B cell (primary cell): ENCODE measurements at regions not wholly inside any gene's neighbourhood (a gene's known extent, or its start where the extent isn't known, plus 50 kb on each side); places are given as distances from the start of the nearest gene placed in this dataset.

ENCODE experiments used
- ATAC-seq: fragments of 200-7000 bp; cut with Tn5 transposase; one replicate; pipeline ENCODE4 v1.10.0; 2021; ENCODE audit warnings: low read depth, mild to moderate bottlenecking, moderate number of reproducible peaks, moderate library complexity
- CTCF ChIA-PET: fragments of 350-600 bp; sonication (Branson Sonifier 250); formaldehyde crosslinking; loops from one replicate; lab custom pipeline; 2021; ENCODE audit warnings: antibody characterized with exemption, inconsistent platforms; lab: Charles Lee
- POLR2A ChIA-PET: fragments of 350-600 bp; sonication (Branson Sonifier 250); formaldehyde crosslinking; loops from one replicate; lab custom pipeline; 2021; ENCODE audit warnings: antibody characterized with exemption; lab: Charles Lee
- DNase-seq: peaks from one replicate; pipeline ENCODE4 v3.0.0; 2013
- H2AFZ ChIP-seq: 2 replicates; pipeline ENCODE4 v1.6.1; 2012; ENCODE audit warnings: mild to moderate bottlenecking, low read depth, low read length; ENCODE audit not compliant: insufficient read depth, poor library complexity, severe bottlenecking
- H3K27ac ChIP-seq, 2 donors: 1 replicate in 1 of 2; 2 replicates in 1 of 2; pipeline ENCODE4 v1.5.1; 2012 to 2013; ENCODE audit warnings: low read length in 2 of 2, mild to moderate bottlenecking in 2 of 2, moderate library complexity in 1 of 2
- H3K27me3 ChIP-seq, 4 experiments: fragments of 200-600 bp in 1 of 4; sonication (generic) in 1 of 4; replicated peaks in 1 of 4; 1 replicate in 2 of 4; 2 replicates in 2 of 4; pipeline versions ENCODE4 v1.6.1 to v1.7.0; 2013 to 2016; ENCODE audit warnings: low read length in 3 of 4, mild to moderate bottlenecking in 2 of 4, mixed read lengths in 1 of 4, moderate library complexity in 1 of 4; ENCODE audit not compliant: insufficient read depth in 4 of 4, control insufficient read depth in 3 of 4; ENCODE audit errors: control extremely low read depth in 1 of 4
- H3K36me3 ChIP-seq, 2 experiments: replicated peaks in 1 of 2; 1 replicate in 1 of 2; 2 replicates in 1 of 2; pipeline versions ENCODE4 v1.6.1 to v1.7.1; 2013; ENCODE audit warnings: low read length in 1 of 2; ENCODE audit not compliant: insufficient read depth in 2 of 2, control insufficient read depth in 1 of 2; ENCODE audit errors: control extremely low read depth in 1 of 2, extremely low read depth in 1 of 2
- H3K4me1 ChIP-seq, 2 donors: fragments of 200-600 bp in 1 of 2; sonication (generic) in 1 of 2; 1 replicate in 1 of 2; 2 replicates in 1 of 2; pipeline versions ENCODE4 v1.5.1 to v1.6.1; 2013 to 2017; ENCODE audit warnings: low read length in 2 of 2; ENCODE audit not compliant: control insufficient read depth in 2 of 2, insufficient read depth in 2 of 2
- H3K4me2 ChIP-seq: replicated peaks from 2 replicates; pipeline ENCODE3; 2012; ENCODE audit warnings: mild to moderate bottlenecking, low read depth, low read length; ENCODE audit not compliant: poor library complexity, severe bottlenecking
- H3K4me3 ChIP-seq, 5 experiments: fragments of 200-600 bp in 1 of 5; sonication (generic) in 1 of 5; 1 replicate in 3 of 5; 2 replicates in 2 of 5; pipeline versions ENCODE4 v1.5.1 to v1.7.0; 2011 to 2016; ENCODE audit warnings: low read length in 4 of 5, mild to moderate bottlenecking in 4 of 5, low read depth in 2 of 5, control low read depth in 1 of 5, moderate library complexity in 1 of 5; ENCODE audit not compliant: insufficient read depth in 1 of 5; ENCODE audit errors: control extremely low read depth in 1 of 5, extremely low read depth in 1 of 5
- H3K79me2 ChIP-seq: fragments of 200-600 bp; sonication (generic); one replicate; pipeline ENCODE4 v1.6.0; 2016; ENCODE audit warnings: low read length; ENCODE audit not compliant: control insufficient read depth, insufficient read depth
- H3K9ac ChIP-seq: fragments of 200-600 bp; sonication (generic); 2 replicates; pipeline ENCODE4 v1.6.1; 2017; ENCODE audit warnings: mild to moderate bottlenecking, low read length, moderate library complexity
- H3K9me3 ChIP-seq, 3 donors: one replicate each; pipeline versions ENCODE4 v1.6.1 to v1.7.1; 2013; ENCODE audit warnings: low read length in 2 of 3; ENCODE audit not compliant: control insufficient read depth in 2 of 3, insufficient read depth in 1 of 3; ENCODE audit errors: control extremely low read depth in 1 of 3
- H4K20me1 ChIP-seq: 2 replicates; pipeline ENCODE4 v1.6.0; 2012; ENCODE audit warnings: mild to moderate bottlenecking, low read length; ENCODE audit not compliant: insufficient read depth, control insufficient read depth, poor library complexity, severe bottlenecking
- H3K27ac Mint-ChIP-seq: one replicate; pipeline ENCODE4 v1.8.0; 2021; ENCODE audit warnings: mixed read lengths
- H3K27me3 Mint-ChIP-seq: one replicate; pipeline ENCODE4 v1.8.0; 2021; ENCODE audit warnings: mixed read lengths
- H3K4me1 Mint-ChIP-seq: one replicate; pipeline ENCODE4 v1.8.0; 2021; ENCODE audit warnings: mixed read lengths
- H3K4me3 Mint-ChIP-seq: one replicate; pipeline ENCODE4 v1.8.0; 2021; ENCODE audit warnings: mixed read lengths
- H3K9me3 Mint-ChIP-seq: one replicate; pipeline ENCODE4 v1.8.0; 2022; ENCODE audit warnings: mixed read lengths; ENCODE audit not compliant: insufficient read depth
- EZH2 ChIP-seq: IDR thresholded peaks from 2 replicates; pipeline ENCODE4 v1.6.1; 2012; ENCODE audit warnings: borderline replicate concordance, low read depth, mild to moderate bottlenecking, moderate library complexity, low read length; ENCODE audit not compliant: insufficient read depth, poor library complexity, severe bottlenecking
- WGBS: methylation state at CpG from one replicate; pipeline ENCODE4 v1.1.5; 2013; ENCODE audit warnings: missing lambda C conversion rate; ENCODE audit not compliant: insufficient coverage; 5-methylcytosine and 5-hydroxymethylcytosine counted together
- intact Hi-C: fragments of 100-400 bp; cut with micrococcal nuclease; formaldehyde crosslinking; loops from one replicate; pipeline ENCODE4 v1.10.0; 2022
- TF ChIP-seq, protein P1 (sequence below): fragments of 200-600 bp; IDR thresholded peaks from one replicate; pipeline ENCODE4 v1.8.0; 2022; ENCODE audit warnings: antibody characterized with exemption, mild to moderate bottlenecking

DNA sequence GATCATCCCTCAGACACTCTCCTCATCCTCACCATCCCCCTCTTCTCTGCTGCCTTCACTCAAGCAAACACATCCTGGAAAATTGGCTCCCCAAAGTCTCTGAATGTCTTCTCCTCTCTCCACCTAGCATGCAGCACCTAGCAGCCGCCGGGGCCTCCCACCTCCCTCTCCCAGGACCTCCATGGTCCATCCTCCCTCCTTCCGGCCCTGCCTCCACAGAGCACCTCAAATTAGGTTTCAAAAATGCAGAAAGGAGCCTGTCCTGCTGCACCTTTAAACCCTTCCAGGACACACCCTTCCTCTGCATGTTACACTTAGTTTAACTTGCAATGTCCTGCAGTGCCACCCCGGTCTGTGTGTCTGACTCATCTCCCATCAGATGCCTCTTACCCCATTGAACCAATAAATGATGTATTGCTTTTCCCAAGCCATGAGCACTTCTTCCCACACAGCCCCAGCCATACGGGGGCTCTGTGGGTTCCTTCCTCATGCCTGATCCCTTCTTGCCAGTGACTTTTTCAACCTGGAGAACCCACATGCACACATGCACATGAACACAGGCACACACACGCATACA, 582.5 kb upstream of the MGMT start:
- no peaks in the 10 kb centered on the region for H4K20me1 ChIP-seq
- no peaks in the 10 kb centered on the region for H3K27me3 ChIP-seq
- H3K27ac Mint-ChIP-seq = no peak overlapping the region
- H3K4me3 ChIP-seq = no peak overlapping the region
- no peak overlapping the region for H3K9ac ChIP-seq
- no peak overlapping the region for H3K4me3 Mint-ChIP-seq
- no peaks in the 10 kb centered on the region for H3K27me3 Mint-ChIP-seq
- no peak for ATAC-seq
- no peaks in the 10 kb centered on the region for H3K36me3 ChIP-seq
- H2AFZ ChIP-seq = no peak overlapping the region
- intact Hi-C loops = no loop called here
- WGBS = 84% methylated on average over 6 of the region's 6 CpGs
- DNase-seq = no peak
- no peaks in the 10 kb centered on the region for H3K9me3 Mint-ChIP-seq
- ChIA-PET CTCF (no interaction called here), POLR2A (no interaction called here)
- H3K4me1 Mint-ChIP-seq = no peaks in the 10 kb centered on the region
- no peak overlapping the region for H3K4me2 ChIP-seq
- no peaks in the 10 kb centered on the region for H3K4me1 ChIP-seq
- H3K79me2 ChIP-seq = no peaks in the 10 kb centered on the region
- H3K27ac ChIP-seq = no peak overlapping the region
- H3K9me3 ChIP-seq = peaks cover 0 to 16% (median 0%) of the 10 kb centered on the region in 3 donors
- no peak for TF ChIP-seq EZH2
- TF ChIP-seq, protein P1, sequence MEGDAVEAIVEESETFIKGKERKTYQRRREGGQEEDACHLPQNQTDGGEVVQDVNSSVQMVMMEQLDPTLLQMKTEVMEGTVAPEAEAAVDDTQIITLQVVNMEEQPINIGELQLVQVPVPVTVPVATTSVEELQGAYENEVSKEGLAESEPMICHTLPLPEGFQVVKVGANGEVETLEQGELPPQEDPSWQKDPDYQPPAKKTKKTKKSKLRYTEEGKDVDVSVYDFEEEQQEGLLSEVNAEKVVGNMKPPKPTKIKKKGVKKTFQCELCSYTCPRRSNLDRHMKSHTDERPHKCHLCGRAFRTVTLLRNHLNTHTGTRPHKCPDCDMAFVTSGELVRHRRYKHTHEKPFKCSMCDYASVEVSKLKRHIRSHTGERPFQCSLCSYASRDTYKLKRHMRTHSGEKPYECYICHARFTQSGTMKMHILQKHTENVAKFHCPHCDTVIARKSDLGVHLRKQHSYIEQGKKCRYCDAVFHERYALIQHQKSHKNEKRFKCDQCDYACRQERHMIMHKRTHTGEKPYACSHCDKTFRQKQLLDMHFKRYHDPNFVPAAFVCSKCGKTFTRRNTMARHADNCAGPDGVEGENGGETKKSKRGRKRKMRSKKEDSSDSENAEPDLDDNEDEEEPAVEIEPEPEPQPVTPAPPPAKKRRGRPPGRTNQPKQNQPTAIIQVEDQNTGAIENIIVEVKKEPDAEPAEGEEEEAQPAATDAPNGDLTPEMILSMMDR = no peak

DNA sequence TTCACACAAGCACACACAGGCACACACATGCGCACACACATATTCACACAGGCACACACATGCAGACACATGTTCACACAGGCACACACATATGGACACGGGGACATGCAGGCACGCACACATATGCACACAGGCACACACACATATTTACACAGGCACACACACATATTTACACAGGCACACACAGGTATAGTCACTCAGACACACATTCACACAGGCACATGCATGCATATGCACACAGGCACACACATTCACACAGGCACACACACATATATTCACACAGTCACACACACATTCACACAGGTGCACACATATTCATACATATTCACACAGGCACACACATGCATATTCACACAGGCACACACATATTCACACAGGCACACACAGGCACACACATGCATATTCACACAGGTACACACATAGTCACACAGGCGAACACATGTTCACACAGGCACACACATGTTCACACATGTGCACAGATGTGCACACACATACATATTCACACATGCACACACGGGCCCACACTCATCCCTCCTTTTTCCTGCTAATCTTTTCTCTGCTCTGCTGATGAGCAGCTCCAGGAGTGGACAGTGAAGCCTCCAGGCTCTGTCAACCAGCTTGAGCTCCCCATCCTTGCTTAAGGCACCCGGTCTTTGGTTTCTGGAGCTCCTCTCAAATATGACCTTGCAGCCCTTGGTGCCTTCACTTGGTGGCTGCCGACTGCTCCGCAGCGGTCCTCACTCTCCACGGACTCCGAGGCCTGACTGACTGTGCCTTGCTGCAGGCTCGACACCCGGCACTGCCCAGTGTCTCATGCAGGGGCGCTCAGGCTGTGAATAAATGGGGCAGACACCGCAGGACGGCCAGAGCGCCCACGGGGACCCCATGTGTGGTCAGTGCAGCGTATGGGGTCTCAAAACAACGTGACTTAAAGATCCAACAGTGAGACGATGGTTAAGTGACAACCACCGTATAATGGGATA, 581.2 kb upstream of the MGMT start:
- Histone ChIP-seq H3K9me3 (peaks cover 0 to 16% (median 0%) of the 10 kb centered on the region in 3 donors), H3K4me2 (no peak overlapping the region), H3K27me3 (no peaks in the 10 kb centered on the region), H3K4me3 (no peak overlapping the region), H3K27ac (no peak overlapping the region), H2AFZ (no peak overlapping the region), H3K4me1 (no peaks in the 10 kb centered on the region), H3K79me2 (no peaks in the 10 kb centered on the region), H4K20me1 (no peaks in the 10 kb centered on the region), H3K9ac (no peak overlapping the region), H3K36me3 (no peaks in the 10 kb centered on the region)
- no peak for TF ChIP-seq EZH2
- TF ChIP-seq, protein P1 = no peak
- no peak for DNase-seq
- no peaks in the 10 kb centered on the region for H3K4me1 Mint-ChIP-seq
- intact Hi-C loops = no loop called here
- WGBS = 93% methylated on average over 21 of the region's 22 CpGs
- ChIA-PET POLR2A (no interaction called here), CTCF (no interaction called here)
- no peak for ATAC-seq
- no peaks in the 10 kb centered on the region for H3K9me3 Mint-ChIP-seq
- H3K4me3 Mint-ChIP-seq = no peak overlapping the region
- no peaks in the 10 kb centered on the region for H3K27me3 Mint-ChIP-seq
- no peak overlapping the region for H3K27ac Mint-ChIP-seq
